ENCODE measurements at regions not wholly inside any gene's neighbourhood (a gene's known extent, or its start where the extent isn't known, plus 50 kb on each side); places are given as distances from the start of the nearest gene placed in this dataset.
A peak's percentile ranks its signal among the peaks of the same experiment; 100 is the strongest.

DNA sequence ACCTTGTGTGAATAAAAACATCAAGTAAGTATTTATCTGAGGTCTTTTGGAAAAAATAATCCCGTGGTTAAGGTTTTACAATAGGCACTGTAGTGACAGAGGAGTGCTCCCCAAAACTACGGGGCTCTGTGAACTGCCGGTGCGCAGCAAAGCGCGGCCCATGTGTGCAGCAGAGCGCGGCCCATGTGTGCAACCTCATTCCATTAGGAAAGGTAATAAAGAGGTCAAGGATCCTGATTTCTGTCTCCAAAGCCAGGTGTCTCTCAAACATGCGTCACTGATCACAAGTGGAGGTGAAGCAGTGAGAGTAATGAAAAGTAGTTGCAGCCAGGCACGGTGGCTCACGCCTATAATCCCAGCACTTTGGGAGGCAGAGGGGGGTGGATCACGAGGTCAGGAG is 58.7 kb downstream of the MRPL57 start:
- Mint-ChIP-seq H3K36me3 (ENCODE audit: insufficient read depth, unreplicated experiment) (no peaks in the 10 kb centered on the region), H3K9me3 (ENCODE audit: unreplicated experiment) (no peaks in the 10 kb centered on the region), H3K4me3 (ENCODE audit: unreplicated experiment) (no peak overlapping the region), H3K4me1 (ENCODE audit: insufficient read depth, unreplicated experiment) (no peaks in the 10 kb centered on the region), H3K27me3 (ENCODE audit: insufficient read depth, unreplicated experiment) (no peaks in the 10 kb centered on the region), H3K27ac (ENCODE audit: low read depth, unreplicated experiment) (no peak overlapping the region)
- BruUV-seq (replicated peaks), result no TSS peak
- TF ChIP-seq, protein P1, sequence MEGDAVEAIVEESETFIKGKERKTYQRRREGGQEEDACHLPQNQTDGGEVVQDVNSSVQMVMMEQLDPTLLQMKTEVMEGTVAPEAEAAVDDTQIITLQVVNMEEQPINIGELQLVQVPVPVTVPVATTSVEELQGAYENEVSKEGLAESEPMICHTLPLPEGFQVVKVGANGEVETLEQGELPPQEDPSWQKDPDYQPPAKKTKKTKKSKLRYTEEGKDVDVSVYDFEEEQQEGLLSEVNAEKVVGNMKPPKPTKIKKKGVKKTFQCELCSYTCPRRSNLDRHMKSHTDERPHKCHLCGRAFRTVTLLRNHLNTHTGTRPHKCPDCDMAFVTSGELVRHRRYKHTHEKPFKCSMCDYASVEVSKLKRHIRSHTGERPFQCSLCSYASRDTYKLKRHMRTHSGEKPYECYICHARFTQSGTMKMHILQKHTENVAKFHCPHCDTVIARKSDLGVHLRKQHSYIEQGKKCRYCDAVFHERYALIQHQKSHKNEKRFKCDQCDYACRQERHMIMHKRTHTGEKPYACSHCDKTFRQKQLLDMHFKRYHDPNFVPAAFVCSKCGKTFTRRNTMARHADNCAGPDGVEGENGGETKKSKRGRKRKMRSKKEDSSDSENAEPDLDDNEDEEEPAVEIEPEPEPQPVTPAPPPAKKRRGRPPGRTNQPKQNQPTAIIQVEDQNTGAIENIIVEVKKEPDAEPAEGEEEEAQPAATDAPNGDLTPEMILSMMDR (IDR thresholded peaks at IDR 0.05; ENCODE audit: unreplicated experiment), result no peak
- ChIA-PET CTCF (interaction anchor here (0.7 kb wide), 1 partner anchor 48 kb away, joined by 3 read pairs; no protein-coding TSS in a partner anchor), POLR2A (no interaction called here)
- intact Hi-C loops (cut with micrococcal nuclease), result no loop called here
- DNase-seq (ENCODE audit: unreplicated experiment), result no peak

DNA sequence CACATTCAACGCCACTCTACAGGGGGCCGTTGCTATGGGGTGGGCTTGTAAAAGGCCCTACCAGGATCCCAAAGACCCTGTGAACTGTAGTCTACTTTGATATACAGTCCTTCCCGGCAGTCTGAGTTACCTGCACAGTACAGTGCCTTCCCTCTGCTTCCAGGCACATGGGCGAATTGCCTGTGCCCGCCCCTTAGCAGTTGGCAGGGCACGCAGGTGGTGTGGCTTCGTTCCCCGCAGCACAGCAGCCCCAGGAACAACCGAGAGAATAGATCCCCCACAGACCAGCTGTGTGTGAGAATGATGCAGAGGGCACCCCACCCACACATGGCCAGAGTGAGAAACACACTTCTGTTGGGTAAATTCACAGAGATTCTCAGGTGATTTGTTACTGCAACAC is 60.6 kb downstream of the MRPL57 start:
- DNase-seq (ENCODE audit: unreplicated experiment), result no peak
- H3K4me1 Mint-ChIP-seq (ENCODE audit: insufficient read depth, unreplicated experiment), result no peaks in the 10 kb centered on the region
- intact Hi-C loops (cut with micrococcal nuclease), result no loop called here
- ChIA-PET CTCF (no interaction called here), POLR2A (no interaction called here)
- no peak overlapping the region for H3K4me3 Mint-ChIP-seq (ENCODE audit: unreplicated experiment)
- H3K9me3 Mint-ChIP-seq (ENCODE audit: unreplicated experiment), result no peaks in the 10 kb centered on the region
- H3K27ac Mint-ChIP-seq (ENCODE audit: low read depth, unreplicated experiment), result no peak overlapping the region
- H3K27me3 Mint-ChIP-seq (ENCODE audit: insufficient read depth, unreplicated experiment), result no peaks in the 10 kb centered on the region
- no peaks in the 10 kb centered on the region for H3K36me3 Mint-ChIP-seq (ENCODE audit: insufficient read depth, unreplicated experiment)
- TF ChIP-seq, protein P1 (IDR thresholded peaks at IDR 0.05; ENCODE audit: unreplicated experiment), result no peak
- no TSS peak for BruUV-seq (replicated peaks)

DNA sequence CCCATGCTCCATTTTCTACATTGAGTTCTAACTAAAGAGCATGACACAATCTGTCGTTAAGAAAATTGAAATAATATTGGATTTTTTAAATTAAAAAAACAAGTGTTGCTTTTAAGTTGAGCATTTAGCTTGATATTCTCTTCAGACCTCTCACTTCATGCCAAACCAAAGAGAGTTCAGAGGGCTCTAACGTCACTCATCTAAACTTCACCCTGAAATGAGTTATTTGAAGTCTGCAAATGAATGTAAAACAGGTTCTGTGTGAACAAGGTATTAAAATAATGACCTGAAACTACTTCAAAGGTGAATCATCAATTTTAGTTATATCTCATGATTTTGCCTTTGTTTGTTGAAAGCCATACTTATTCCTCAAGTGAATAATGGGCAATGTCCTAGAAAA is 61.8 kb downstream of the MRPL57 start:
- Mint-ChIP-seq H3K27ac (ENCODE audit: low read depth, unreplicated experiment) (no peak overlapping the region), H3K27me3 (ENCODE audit: insufficient read depth, unreplicated experiment) (no peaks in the 10 kb centered on the region), H3K4me3 (ENCODE audit: unreplicated experiment) (no peak overlapping the region), H3K36me3 (ENCODE audit: insufficient read depth, unreplicated experiment) (no peaks in the 10 kb centered on the region), H3K9me3 (ENCODE audit: unreplicated experiment) (no peaks in the 10 kb centered on the region), H3K4me1 (ENCODE audit: insufficient read depth, unreplicated experiment) (no peaks in the 10 kb centered on the region)
- TF ChIP-seq, protein P1 (IDR thresholded peaks at IDR 0.05; ENCODE audit: unreplicated experiment), result no peak
- DNase-seq (ENCODE audit: unreplicated experiment), result no peak
- BruUV-seq (replicated peaks), result no TSS peak
- POLR2A ChIA-PET, result no interaction called here
- intact Hi-C loops (cut with micrococcal nuclease), result no loop called here
- CTCF ChIA-PET, result no interaction called here

DNA sequence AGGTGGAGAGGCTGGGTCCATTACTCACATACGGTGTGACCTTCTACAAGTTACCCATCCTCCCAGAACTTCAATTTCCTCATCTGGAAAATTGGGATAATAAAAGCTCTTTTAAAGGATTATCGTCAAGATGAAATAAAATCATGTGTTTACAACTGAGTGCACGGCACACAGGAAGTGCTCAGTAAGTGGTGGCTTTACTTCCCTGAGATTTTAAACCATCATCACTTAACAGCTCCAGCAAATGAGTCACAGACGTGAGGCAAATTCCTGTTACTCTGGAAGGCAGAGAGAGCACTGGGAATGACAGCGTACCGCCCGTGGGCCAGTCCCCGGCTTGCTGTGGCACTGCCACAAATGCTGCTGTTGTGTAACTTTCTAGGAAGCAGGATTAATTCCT is 64.1 kb downstream of the MRPL57 start:
- peak; percentile 23 for DNase-seq (ENCODE audit: unreplicated experiment)
- ChIA-PET CTCF (interaction anchor here (0.8 kb wide), 1 partner anchor 237 kb away, joined by 3 read pairs; no protein-coding TSS in a partner anchor), POLR2A (interaction anchor here (0.6 kb wide), 1 partner anchor 11 kb away, joined by 3 read pairs; no protein-coding TSS in a partner anchor)
- Mint-ChIP-seq H3K27me3 (ENCODE audit: insufficient read depth, unreplicated experiment) (no peaks in the 10 kb centered on the region), H3K36me3 (ENCODE audit: insufficient read depth, unreplicated experiment) (no peaks in the 10 kb centered on the region), H3K9me3 (ENCODE audit: unreplicated experiment) (no peaks in the 10 kb centered on the region), H3K27ac (ENCODE audit: low read depth, unreplicated experiment) (no peak overlapping the region), H3K4me3 (ENCODE audit: unreplicated experiment) (no peak overlapping the region), H3K4me1 (ENCODE audit: insufficient read depth, unreplicated experiment) (no peaks in the 10 kb centered on the region)
- TF ChIP-seq, protein P1 (IDR thresholded peaks at IDR 0.05; ENCODE audit: unreplicated experiment), result no peak
- BruUV-seq (replicated peaks), result no TSS peak
- intact Hi-C loops (cut with micrococcal nuclease), result no loop called here

Data from MCF 10A (cell line).